Stimulated activated effector memory CD8-positive, alpha-beta T cell treated with anti-CD3 and anti-CD28 coated beads, Interleukin-12 subunit alpha, Interleukin-12 subunit beta, amount 100 ng/mL, for 72 hours (primary cell): ENCODE measurements at regions not wholly inside any gene's neighbourhood (a gene's known extent, or its start where the extent isn't known, plus 50 kb on each side); places are given as distances from the start of the nearest gene placed in this dataset.

Source experiments
- ATAC-seq: fragments of 150-1000 bp; cut with Tn5 transposase; 2 replicates; pipeline ENCODE4 v1.10.0; 2021
- DNase-seq, 2 donors: peaks; one replicate each; pipeline ENCODE4 v3.0.0; 2021 to 2022; ENCODE audit warnings: low spot score in 2 of 2
- H3K27ac Mint-ChIP-seq: one replicate; pipeline ENCODE4 v1.8.0; 2022; ENCODE audit warnings: mild to moderate bottlenecking, mixed read lengths
- H3K36me3 Mint-ChIP-seq: one replicate; pipeline ENCODE4 v1.8.0; 2022; ENCODE audit warnings: mild to moderate bottlenecking, mixed read lengths
- H3K4me1 Mint-ChIP-seq: one replicate; pipeline ENCODE4 v1.8.0; 2022; ENCODE audit warnings: mixed read lengths
- H3K4me3 Mint-ChIP-seq: one replicate; pipeline ENCODE4 v1.8.0; 2022; ENCODE audit warnings: mild to moderate bottlenecking, mixed read lengths
- H3K9me3 Mint-ChIP-seq: one replicate; pipeline ENCODE4 v1.8.0; 2022; ENCODE audit warnings: mixed read lengths

DNA sequence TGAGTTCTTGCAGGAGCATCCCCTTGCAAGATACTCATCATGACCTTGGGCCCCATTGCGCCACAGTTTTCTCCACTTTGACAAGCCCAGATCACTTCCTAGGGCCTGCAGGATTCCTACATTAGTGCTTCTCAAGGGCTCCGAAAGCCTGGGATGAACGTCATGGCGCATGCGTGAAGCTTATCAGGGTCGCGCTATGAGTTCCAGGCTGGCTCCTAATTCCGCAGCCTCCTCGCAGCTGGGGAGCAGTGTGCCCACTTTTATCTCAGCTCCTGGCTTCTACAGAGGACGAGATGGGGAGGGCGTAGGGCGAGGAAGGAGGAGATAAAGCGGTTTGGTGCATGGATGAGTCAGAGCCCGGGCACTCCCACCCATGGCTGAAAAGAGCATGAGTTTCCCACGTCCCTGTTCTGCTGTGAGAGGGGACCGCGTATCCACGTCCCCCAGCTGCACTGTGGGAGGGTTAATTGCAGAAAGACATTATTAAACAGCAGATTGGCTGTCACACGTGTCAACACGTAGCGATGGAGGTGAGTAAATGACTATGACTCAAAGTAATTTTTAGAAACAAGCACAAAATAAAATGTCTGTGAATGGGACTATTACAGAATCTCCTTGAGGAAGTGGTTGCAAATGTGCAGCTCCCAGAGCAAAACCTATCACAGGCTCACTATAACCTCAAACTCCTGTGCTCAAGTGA, 72.9 kb upstream of the DSP start:
- DNase-seq (no peak), ATAC-seq (peak; percentile 60)
- H3K9me3 Mint-ChIP-seq: no peaks in the 10 kb centered on the region
- H3K4me3 Mint-ChIP-seq: no peak overlapping the region
- H3K27ac Mint-ChIP-seq: peak overlapping the region; percentile 23
- no peaks in the 10 kb centered on the region for H3K36me3 Mint-ChIP-seq
- peaks cover 17% of the 10 kb centered on the region for H3K4me1 Mint-ChIP-seq

DNA sequence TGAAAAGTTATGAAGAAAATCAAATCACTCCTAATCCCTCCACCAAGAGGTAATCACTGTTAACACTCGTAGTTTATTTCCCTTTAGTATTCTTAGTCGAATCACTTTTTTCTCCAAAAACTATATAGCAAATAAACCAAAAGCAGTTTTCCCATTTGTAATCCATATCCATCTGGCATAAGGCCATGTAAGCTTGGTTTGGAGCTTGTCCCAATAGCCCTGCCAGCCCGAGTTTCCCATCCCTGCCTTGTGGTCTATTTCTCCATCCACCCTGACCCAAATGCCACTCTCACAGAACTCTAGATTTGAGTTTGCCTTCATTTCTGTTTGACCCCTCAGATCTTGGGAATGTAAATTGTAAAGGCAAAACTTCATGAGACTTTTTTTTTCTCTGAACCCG, 71.8 kb upstream of the DSP start:
- ATAC-seq (no peak), DNase-seq (no peak)
- H3K4me3 Mint-ChIP-seq: no peak overlapping the region
- H3K36me3 Mint-ChIP-seq: no peaks in the 10 kb centered on the region
- H3K27ac Mint-ChIP-seq: no peak overlapping the region
- H3K4me1 Mint-ChIP-seq: peaks cover 17% of the 10 kb centered on the region
- no peaks in the 10 kb centered on the region for H3K9me3 Mint-ChIP-seq

DNA sequence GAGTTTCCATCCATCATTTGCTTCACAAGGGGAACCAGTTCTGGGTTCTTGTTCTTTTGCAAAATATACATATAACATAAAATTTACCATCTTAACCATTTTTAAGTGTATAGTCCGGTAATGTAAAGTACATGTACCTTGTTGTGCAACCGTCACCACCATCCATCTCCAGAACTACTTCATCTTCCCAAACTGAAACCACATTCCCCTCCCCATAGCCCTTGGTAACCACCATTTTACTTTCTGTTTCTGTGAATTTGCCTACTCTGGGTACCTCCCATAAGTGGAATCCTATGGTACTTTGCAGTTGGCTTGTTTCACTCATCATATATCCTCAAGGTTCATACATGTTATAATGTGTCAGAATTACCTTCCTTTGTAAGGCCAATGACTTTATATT, 70.3 kb upstream of the DSP start:
- no peak for ATAC-seq
- no peak overlapping the region for H3K27ac Mint-ChIP-seq
- no peak for DNase-seq
- H3K9me3 Mint-ChIP-seq: no peaks in the 10 kb centered on the region
- no peak overlapping the region for H3K4me3 Mint-ChIP-seq
- no peaks in the 10 kb centered on the region for H3K36me3 Mint-ChIP-seq
- peaks cover 17% of the 10 kb centered on the region for H3K4me1 Mint-ChIP-seq

DNA sequence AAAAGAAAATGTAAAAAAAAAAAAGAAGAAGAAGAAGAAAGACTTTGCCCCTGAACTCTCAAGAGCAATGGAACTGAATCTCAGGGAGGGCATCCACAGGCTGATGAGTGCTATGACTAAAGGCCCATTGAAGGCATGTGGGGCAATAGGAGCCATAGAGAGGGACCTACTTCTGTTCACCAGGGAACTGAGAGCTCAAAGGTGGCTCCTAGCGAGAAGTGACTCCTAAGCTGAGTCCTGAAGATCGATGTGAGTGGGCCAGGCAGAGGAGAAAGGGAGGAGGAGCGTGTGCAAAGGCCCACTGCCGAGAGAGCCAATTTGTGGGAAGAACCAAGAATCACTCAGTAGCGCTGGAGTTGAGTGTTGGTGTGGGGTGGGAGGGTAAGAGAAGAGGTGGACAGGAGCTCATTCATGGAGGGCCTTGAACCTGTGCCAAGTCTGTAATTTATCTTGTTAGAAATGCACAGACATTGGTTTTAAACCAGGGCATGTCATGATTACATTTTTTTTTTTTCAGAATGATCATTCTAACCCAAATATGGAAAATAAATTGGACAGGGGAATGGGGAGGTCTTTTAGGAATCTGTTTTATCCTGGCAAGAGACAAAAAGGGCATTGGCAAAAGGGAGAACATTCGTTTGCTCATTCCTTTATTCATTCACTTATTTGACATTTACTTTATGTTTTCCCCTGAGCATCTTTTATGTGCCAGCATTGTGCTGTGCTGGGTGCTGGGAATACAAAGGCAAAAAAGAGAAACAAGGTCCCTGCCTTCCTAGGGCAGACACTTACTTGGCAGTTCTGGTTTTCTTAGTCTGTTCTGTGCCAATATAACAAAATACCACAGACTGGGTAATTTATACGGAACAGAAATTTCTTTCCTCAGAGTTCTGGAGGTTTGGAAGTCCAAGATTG, 67.4 kb upstream of the DSP start:
- no peak overlapping the region for H3K4me3 Mint-ChIP-seq
- H3K9me3 Mint-ChIP-seq: no peaks in the 10 kb centered on the region
- DNase-seq (no peak), ATAC-seq (no peak)
- no peak overlapping the region for H3K27ac Mint-ChIP-seq
- H3K36me3 Mint-ChIP-seq: no peaks in the 10 kb centered on the region
- peaks cover 8% of the 10 kb centered on the region for H3K4me1 Mint-ChIP-seq

DNA sequence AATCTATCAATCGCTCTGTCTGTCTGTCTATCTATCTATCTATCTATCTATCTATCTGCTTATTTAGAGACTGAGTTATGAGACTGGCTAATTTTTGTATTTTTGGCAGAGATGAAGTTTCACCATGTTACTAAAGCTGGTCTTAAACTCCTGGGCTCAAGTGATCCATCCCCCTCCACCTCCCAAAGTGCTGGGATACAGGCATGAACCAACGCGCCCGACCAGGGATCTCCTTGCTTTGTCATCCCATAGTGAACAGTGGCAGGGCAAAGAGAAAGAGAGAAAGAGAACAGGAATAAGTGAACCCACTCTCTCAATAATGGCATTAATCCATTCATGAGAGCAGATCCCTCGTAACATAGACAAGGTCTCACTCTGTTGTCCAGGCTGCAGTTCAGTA, 66.4 kb upstream of the DSP start:
- H3K36me3 Mint-ChIP-seq: no peaks in the 10 kb centered on the region
- peaks cover 8% of the 10 kb centered on the region for H3K4me1 Mint-ChIP-seq
- H3K9me3 Mint-ChIP-seq: no peaks in the 10 kb centered on the region
- no peak for DNase-seq
- no peak for ATAC-seq
- H3K27ac Mint-ChIP-seq: no peak overlapping the region
- no peak overlapping the region for H3K4me3 Mint-ChIP-seq

DNA sequence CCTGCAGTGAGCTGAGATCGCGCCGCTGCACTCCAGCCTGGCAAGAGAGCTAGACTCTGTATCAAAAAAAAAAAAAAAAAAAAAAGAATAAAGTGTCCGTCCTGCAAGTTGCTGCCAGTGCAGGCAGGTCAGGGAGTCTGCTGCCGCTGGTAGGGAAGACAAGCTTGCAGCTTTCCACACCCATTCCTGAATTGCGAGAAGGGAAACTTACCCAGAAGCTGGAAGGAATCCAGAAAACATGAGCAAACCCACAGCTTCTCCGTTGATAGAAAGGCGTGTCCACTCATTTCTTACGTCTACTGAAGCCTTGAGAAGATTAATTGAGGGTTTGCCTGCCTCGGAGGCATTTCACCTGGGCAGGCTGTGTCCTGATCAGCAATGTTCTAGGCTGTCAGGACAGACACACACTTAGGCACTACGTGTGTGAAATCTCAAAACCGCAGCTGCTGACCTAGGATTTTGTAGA, 61.6 kb upstream of the DSP start:
- no peak for ATAC-seq
- no peaks in the 10 kb centered on the region for H3K4me1 Mint-ChIP-seq
- H3K27ac Mint-ChIP-seq: no peak overlapping the region
- DNase-seq: no peak
- no peaks in the 10 kb centered on the region for H3K36me3 Mint-ChIP-seq
- H3K4me3 Mint-ChIP-seq: no peak overlapping the region
- H3K9me3 Mint-ChIP-seq: no peaks in the 10 kb centered on the region

DNA sequence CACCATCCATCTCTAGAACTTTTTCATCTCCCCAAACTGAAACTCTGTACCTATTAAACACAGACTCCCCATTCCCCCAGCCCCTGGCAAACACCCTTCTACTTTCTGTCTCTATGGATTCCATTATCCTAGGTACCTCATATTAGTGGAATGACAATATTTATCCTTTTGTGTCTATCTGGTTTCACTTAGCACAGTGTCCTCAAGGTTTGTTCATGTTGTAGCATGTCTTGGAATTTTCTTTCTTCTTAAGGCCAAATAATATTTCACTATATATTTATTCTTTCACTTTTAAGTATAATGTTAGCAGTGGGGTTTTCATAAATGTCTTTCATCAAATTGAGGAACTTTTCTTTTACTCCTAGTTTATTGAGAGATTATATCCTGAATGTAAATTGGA, 56.8 kb upstream of the DSP start:
- Mint-ChIP-seq H3K4me1 (no peaks in the 10 kb centered on the region), H3K4me3 (no peak overlapping the region), H3K9me3 (no peaks in the 10 kb centered on the region), H3K36me3 (no peaks in the 10 kb centered on the region), H3K27ac (no peak overlapping the region)
- no peak for DNase-seq
- no peak for ATAC-seq

DNA sequence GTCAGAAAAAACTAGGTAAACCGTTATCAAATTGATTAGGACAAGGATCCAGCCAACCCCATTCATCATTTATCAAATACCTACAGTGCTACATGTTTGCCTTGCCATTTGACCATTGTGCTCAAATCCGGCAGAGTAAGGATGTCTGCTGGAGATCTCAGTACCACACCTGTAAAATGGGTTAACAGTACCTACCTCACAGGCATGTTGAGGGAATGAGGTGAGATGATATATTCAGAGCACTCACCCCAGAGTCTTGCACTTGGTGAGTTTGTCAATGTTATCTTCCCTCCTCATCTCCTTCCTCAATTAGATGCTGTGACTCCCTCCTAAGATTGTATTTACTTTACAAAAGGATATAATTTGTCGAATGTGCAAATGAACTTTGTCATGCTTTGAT, 54.5 kb upstream of the DSP start:
- H3K27ac Mint-ChIP-seq: no peak overlapping the region
- ATAC-seq (no peak), DNase-seq (no peak)
- no peaks in the 10 kb centered on the region for H3K4me1 Mint-ChIP-seq
- H3K36me3 Mint-ChIP-seq: no peaks in the 10 kb centered on the region
- H3K4me3 Mint-ChIP-seq: no peak overlapping the region
- no peaks in the 10 kb centered on the region for H3K9me3 Mint-ChIP-seq

DNA sequence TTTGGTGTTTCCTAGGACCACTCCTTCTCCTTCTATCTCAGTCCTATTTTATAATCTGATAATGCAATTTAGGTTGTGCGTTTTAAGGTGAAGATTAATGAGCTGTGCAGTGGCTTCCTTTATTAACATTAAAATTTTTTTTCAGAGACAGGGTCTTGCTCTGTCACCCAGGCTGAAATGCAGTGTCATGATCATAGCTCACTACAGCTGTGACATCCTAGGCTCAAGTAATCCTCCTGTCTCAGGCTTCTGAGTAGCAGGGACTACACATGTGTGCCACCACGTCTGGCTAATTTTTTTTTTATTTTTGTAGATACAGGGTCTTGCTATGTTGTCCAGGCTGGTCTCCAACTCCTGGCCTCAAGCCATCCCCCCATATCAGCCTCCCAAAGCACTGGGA, 53.0 kb upstream of the DSP start:
- ATAC-seq (no peak), DNase-seq (no peak)
- H3K4me3 Mint-ChIP-seq: no peak overlapping the region
- H3K36me3 Mint-ChIP-seq: no peaks in the 10 kb centered on the region
- no peaks in the 10 kb centered on the region for H3K4me1 Mint-ChIP-seq
- no peaks in the 10 kb centered on the region for H3K9me3 Mint-ChIP-seq
- no peak overlapping the region for H3K27ac Mint-ChIP-seq

DNA sequence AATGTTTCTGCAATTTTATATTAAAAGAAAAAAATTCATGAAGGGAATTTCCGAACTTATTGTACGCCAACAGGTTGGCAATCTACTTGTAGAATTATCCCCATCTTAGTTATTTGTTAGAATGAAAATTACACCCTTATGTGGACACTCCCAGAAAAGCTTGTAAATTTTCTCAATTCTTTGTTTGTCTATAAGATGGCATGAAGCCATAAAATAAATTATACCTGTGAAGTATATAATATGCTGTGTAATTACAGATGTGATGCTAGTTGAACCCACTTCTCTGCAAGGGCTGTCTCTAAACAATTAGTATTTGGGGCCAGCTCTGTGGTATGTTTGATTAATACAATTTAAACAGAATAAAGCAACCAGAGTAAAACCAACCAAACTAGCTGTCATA, 52.1 kb upstream of the DSP start:
- no peak overlapping the region for H3K4me3 Mint-ChIP-seq
- DNase-seq: no peak

More for the DNA sequence above, 52.1 kb upstream of the DSP start:
- Mint-ChIP-seq H3K36me3 (no peaks in the 10 kb centered on the region), H3K4me1 (no peaks in the 10 kb centered on the region), H3K9me3 (no peaks in the 10 kb centered on the region), H3K27ac (no peak overlapping the region)
- ATAC-seq: no peak
